ENCODE measurements at regions not wholly inside any gene's neighbourhood (a gene's known extent, or its start where the extent isn't known, plus 50 kb on each side); places are given as distances from the start of the nearest gene placed in this dataset.

DNA sequence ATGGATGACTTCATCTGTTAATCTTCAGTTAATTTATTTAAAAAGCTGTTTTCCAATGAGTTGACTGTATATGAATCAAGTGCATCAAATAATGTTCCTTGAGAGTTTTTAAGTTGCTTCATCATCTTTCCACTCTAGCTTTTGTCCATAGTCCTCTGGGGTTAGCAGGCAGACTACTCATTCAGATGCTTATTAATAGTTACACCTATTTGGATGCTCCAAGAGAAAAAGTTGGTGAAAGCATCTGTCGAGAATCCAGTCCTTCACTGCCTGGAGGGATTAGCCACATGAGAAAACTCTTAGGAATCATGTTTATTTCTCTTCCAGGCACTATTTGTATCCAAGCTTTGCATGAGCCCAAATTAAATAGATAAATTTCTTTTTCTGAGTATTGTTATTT, 70.2 kb downstream of the DACT1 start:
- no peak for TF ChIP-seq CTCF (IDR thresholded peaks at IDR 0.05)
- no peak for TF ChIP-seq POLR2A (IDR thresholded peaks at IDR 0.05)
